NCI-H1694 treated with DMSO at 0.1 percent for 48 hours (cell line): ENCODE measurements at regions not wholly inside any gene's neighbourhood (a gene's known extent, or its start where the extent isn't known, plus 50 kb on each side); places are given as distances from the start of the nearest gene placed in this dataset.
"Not testable (repeated sequence)": the region's sequence is repeated elsewhere in the genome, so short reads cannot be mapped to it uniquely, and the experiment has no call there.

ENCODE experiments used
- DNase-seq: peaks from one replicate; lab custom pipeline; 2025; lab: John Stamatoyannopoulos, UW

DNA sequence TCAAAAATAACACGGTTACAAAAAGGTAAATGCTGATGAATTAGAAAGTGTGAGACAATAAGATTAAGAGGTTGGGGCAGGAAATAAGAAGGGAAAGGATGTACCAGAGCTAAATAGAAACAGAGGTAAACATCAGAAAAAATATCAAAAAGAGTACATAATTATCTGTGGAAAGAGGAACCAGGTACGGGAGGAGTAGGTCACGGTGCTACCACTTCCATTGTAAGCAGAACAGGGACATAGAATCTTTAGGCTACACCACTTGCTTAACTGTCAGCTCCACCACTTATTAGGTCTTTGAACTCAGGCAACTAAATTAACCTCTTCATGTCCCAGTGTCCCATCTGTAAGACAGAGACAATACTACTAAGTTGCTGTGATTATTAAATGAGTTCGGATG is 350.3 kb downstream of the LRATD1 start:
- no peak for DNase-seq

DNA sequence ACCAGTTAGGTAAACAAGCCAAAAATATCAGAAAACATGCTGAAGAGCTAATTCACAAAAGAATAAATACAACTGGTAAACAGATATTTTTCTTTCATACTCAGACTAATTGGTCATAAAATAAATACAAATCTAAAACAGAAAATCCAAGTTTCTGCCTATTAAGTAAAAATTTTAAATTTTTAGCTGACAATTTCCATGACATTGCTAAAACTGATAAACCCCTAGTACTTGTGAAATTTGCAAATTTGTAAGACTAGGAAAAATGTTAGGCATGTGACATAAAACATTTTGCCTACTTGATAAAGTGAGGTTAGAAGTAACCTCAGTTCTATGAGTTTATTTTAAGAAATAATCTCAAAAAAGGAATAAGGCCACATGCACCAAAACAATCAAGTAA is 356.1 kb downstream of the LRATD1 start:
- DNase-seq, result no peak

DNA sequence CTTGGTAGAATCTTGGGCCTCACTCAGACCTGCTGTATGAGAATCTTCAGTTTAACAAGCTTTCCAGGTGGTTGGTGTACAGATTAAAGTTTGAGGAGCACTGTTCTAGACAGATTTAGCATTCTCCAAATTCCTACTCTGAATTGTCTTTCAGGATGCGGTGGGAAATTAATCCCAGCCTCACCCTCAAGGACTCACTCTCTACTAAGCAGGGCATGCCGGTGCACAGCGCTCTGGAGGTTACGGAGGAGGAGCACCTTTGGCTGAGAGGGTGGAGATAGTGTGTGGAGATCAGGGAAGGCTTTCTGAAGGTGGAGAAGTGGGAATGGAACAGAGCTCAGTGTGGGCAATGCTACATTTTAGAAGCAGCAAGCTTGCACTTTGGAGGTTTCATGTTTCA is 359.2 kb downstream of the LRATD1 start:
- no peak for DNase-seq

DNA sequence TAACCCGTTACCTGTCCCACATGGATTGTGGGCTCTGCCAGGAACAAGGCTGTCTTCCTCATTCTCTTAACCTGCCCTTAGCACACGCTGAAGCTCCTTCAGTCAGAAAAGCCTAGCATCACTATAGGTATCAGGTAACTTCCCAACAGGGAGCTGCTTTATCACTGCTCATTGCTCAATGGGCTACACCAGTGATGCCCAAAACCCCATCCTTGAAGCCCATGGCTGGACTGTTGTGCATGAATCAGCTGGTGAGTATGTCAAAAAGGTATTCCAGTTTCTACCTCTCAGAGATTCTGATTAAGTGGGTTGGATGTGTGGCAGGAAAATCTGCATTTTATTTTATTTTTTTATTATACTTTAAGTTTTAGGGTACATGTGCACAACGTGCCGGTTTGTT is 362.2 kb downstream of the LRATD1 start:
- no peak for DNase-seq

DNA sequence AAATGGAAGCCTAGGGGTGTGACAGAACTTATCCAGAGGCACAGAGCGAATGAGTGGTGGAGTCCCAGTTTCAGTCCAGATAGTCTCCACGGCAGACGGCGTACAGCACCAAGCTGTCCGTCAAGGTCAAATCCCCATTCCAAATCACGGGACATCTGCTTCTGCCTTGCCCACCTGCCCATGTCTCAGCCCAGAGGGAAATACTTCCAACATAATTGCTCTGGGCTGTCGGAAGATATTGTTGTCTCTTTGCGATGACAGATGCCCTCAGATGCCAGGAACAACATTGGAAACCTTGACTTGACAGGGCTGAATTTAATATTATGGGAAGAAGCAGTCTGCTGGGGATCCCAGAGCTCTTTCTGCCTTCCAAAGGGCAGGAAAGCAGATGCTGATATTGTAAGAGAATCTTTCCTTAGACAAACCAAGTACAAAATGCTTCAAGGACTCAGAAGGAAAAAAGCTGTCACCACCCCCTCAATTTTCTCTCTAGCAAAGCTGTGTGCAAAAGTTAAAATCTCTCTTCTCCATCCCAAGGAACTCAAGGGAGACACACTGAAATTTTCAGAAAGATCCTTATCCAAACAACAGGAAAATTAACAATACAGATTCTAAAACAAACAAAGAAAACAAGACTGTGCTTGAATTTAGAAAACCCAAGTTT is 364.0 kb downstream of the LRATD1 start:
- DNase-seq, result no peak

DNA sequence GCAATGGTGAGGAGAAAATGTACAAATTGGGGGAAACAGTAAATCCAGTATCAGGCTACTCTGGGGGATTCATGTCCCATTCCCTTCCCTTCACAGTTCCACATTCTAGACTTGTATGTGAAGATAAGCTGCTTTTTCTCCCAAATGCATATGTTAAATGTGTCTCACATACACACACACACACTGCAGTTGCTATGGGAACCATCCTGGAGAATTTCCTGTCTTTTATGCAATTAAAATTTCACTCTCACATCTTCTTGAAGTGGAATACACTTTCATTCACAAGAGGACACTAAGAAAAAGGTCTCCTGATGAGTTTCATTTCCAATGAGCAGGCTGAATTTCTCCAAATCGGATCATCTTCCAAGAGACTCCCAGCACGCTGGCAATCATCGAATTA is 366.0 kb downstream of the LRATD1 start:
- DNase-seq, result no peak

DNA sequence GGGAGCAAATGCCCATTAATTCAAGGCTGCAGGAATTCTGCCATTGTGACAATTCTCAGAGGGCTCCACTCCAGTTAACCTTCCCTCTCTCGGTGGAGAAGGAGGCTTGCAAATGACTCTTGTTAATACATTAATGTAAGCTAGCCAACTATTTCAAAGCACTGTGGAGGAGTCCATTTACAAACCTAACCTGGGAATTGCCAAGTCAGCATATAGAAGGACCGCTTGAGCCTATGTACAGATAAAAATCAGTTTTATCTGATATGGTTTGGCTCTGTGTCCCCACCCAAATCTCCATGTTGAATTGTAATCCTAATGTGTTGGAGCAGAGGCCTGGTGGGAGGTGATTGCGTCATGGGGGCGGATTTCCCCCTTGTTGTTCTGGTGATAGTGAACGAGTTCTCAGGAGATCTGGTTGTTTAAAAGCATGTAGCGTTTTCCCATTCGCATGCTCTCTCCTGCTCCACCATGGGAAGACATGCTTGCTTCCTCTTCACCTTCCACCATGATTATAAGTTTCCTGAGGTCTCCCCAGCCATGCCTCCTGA is 366.7 kb downstream of the LRATD1 start:
- DNase-seq, result no peak

DNA sequence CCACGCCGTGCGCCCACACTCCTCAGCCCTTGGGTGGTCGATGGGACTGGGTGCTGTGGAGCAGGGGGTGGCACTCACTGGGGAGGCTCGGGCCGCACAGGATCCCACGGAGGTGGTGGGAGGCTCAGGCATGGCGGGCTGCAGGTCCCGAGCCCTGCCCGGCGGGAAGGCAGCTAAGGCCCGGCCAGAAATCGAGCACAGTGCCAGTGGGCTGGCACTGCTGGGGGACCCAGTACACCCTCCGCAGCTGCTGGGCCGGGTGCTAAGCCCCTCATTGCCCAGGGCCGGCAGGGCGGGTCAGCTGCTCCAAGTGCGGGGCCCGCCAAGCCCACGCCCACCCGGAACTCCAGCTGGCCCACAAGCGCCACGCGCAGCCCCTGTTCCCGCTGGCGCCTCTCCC is 370.0 kb downstream of the LRATD1 start:
- DNase-seq, result not testable (repeated sequence)

DNA sequence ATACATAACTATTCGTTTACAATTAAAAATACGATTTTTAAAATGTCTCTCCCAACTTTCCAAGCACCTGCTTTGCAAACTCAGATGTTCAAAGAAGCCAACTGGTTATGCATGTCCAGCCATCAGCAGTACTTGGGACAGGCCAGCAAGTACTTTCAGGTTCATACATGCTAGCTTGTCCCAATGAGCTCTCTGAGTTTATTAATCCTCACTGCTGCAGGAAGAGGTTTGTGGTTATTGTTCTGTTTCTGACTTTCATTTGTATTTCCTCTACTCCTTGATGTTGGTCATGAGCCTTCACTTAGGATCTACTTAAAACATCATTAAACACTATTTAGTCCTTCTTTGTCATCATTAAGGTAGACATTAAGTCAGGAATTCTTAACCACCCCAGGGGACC is 374.1 kb downstream of the LRATD1 start:
- no peak for DNase-seq

DNA sequence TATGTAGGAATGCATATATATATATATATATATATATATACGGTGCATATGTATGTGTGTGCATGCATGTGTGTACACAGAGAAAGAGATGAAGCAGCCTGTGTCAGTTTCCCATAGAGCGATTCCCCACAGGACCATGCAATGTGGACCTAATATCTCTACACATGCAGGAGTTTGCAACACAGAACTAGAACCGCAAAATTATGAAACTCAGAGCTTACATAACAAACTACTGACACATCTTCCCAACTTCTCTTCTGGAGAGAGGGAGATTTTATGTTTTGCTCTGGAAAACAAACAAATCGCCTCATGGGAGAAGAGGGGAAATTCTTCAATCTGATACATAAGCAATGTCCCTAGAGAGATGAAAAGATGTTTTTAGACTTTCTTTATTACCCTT is 377.2 kb downstream of the LRATD1 start:
- DNase-seq, result no peak

DNA sequence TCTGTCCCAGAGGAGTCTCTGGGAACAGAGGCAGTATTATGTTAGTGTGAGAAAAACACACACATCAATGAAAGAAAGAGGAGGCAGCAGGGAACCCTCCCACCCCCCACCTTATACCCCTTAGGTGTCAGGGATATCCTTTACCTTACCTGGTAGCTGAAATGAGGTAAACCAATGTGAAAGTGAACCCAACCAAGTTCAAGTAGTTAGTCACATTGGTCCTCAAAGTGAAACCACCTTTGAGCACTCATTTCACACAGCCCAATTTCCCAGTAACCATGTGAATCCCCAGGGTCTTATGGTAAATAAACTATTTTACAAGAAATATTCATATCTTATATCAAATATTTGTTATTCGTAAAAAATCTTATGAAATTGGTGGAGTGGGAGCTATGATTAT is 377.8 kb downstream of the LRATD1 start:
- no peak for DNase-seq

DNA sequence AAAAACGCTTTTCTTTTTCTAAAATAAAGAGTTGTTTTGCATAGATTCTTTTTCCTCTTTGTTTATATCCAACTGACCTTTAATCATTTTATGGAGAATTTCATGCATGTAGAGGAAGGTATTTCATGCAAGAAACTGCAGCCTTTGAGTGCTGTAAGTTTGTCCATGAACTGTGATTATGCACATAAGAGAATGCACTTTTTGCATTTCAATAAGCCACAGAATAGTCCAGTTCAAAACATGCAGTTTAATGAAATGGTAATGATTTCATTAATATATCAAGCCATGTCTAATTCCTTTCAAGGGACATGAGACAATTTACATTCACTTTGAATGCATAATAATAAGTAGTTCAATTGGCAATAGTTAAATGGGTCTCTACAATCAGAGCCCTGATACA is 386.3 kb downstream of the LRATD1 start:
- DNase-seq, result no peak

DNA sequence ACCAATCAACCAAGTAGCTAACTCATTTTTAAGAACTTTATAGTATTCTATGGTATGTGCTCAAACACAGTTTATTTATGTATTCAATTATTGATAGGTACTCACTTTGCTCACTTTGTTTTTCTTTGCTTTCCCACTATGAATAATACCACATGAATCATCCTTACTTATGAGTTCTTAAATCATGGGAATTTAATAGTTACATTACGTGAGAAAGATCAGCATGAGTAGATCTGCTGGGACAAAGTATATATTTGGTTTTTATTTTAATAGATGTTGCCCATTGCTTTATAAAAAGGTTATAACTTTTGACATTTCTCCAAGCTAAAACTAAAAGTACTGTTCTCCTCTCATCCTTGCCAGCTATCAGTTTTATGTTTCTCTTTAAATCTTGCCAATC is 390.7 kb downstream of the LRATD1 start:
- DNase-seq, result no peak

DNA sequence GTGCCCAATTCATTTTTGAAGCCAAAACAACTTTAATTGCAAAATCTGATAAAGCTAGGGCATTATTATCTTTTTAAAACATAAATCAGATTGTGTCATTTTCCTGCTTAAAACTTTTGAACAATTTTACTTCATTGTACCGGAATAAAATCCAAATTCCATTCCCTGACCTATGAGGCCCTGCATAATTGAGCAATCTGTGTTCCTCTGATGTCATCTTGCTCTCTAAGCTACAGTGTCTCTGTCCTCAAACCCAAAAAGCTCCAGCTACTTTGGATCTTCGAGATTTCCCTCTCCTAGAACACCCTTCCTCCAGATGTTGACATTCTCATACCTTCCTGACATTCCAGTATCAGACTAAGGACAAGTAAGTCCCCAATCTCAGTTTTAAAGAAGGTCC is 395.9 kb downstream of the LRATD1 start:
- DNase-seq, result no peak

DNA sequence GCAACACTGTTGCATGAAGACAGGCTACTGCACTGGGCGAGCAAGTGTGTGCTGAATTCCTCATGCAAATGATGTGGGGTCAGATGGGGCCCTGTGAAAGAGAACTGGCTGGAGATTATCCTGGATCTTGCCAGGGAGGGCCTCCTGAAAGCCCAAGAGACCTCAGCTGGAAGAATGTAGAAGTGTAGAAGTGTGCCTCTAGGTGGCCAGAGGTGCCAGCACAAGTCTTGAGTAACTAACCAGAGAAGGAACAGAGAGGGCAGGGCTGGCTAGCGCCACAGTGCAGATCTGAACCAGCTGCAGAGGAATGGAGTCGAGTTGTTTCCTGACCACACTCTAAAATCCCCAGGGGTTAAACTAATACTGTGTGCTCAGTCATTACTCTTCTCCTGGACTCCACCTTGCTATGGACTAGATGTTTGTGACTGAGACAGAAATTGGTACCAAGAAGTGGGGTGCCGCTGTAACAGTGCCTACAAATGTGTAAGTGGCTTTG is 399.3 kb downstream of the LRATD1 start:
- no peak for DNase-seq

DNA sequence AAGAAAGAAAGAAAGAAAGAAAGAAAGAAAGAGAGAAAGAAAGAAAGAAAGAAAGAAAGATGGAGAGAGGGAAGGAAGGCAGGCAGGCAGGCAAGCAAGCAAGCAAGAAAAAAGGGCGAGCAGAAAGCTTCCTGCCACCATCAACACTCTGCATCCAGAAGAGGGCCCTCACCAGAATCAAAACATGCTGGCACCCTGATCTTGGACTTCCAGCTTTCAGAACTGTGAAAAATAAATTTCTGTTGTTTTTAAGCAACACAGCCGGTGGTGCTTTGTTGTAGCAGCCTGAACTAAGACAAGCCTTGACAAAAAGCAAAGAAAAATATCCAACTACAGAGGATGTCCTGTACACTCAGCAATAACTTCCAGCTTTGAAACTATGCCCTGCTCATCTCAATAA is 401.7 kb downstream of the LRATD1 start:
- DNase-seq, result no peak

DNA sequence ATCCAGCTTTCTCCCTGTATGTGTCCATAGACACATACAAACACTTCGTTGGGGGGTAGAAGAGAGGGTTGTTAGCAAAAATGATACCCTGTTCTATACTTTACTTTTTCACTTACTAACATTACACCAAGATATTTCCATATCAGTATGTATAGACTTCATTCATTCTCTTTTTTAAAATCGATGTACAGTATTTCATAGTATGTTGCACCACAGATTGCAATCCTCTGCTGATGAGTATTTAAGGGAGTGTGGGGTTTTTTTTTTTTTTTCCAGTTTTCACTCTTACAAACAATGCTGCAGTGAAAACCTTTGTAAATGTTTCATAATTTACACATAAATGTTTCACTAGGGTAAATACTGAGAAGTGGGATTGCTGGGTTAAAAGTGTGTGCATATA is 402.3 kb downstream of the LRATD1 start:
- DNase-seq, result no peak

DNA sequence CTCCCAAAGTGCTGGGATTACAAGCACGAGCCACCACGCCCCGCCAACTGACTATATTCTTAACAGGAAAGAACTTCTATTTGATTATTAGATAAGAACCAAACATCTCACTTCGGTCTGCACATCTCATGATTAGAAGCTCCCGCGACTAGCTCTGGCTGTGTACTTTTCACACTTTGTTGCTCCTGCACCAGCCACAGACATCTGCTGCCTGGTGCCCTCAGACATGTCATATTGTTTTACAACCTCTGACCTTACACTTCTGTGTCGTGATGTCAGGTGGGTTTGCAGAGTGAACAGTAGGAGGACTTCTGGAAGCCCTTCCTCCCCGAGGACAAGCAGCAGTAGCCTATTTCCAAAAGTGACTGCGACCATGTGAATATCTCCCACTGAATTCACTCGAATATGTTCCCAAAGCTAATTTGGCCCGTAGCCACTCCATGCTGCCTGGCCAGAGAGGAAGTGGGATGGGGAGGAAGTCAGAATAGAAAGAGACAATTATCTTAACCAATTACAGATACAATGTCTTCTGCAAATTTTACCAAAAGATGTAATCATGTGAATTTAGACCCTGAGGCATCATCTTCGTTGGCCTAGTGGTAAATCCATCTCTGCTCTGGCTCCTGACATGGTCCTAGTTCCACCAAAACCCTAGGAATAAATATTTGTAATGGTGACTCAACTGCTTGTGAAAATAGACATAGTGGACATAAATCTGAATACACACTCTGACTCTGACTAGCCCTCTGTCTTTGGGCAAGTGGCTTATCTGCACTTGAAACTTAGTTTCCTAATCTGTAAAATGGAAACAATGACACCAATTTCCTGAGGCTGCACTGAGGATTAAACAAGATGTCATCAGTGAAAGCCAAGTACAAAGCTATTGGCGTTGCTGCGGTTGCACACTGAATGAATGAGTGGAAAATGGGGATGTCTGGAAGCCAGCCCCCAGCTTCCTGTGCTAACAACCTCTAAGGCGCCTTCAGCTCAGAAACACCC is 406.1 kb downstream of the LRATD1 start:
- peak; percentile 39 for DNase-seq

DNA sequence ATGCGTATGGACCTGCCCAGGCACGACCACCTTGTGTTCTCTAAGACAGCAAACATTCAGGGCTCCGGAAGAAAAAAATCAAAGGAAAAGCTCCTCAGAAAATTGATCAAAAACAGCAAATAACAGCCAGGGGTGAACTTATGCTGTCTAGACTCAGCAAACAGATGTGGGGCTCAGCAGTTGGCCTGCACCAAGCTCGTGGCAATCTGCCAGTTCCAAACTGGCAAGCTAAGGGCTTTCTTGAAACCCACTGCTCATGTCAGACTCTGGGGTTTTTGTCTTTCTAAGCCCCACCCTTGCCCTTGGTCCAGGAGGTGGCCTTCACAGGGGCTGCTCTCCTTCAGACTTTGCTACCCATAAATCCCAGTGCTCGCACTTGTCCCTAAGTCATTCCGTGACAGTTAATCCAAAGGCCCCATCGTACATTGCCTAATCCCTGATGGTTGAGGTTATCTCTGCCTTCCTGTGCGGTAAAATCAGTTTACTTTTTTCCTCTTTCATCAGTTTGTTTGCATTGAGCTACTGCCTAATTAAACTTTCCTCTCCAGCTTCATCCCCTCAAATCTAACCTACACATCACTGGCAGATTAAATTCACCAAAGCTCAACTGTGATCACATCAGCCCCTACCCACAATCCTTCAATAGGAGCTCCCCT is 408.0 kb downstream of the LRATD1 start:
- DNase-seq, result peak; percentile 86

DNA sequence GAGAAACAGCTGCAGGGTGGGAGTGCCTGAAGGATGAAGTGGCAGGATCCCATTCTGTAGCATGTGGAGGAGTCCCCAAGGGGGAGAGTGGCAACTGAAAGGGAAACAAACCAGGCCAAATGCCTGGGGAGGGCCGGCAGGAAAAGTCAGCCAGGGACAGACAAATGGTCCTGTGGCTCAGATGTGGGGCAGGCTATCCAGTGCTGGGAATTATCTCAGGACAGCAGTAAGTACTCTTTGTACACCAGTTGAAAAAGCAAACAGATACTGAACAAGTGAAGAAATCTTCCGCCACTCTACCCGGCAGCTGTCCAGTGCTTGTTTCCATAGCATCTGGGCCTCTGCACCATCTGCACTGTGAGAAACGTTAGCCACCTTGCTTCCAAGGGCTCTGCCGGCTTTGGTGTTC is 408.9 kb downstream of the LRATD1 start:
- peak; percentile 81 for DNase-seq

DNA sequence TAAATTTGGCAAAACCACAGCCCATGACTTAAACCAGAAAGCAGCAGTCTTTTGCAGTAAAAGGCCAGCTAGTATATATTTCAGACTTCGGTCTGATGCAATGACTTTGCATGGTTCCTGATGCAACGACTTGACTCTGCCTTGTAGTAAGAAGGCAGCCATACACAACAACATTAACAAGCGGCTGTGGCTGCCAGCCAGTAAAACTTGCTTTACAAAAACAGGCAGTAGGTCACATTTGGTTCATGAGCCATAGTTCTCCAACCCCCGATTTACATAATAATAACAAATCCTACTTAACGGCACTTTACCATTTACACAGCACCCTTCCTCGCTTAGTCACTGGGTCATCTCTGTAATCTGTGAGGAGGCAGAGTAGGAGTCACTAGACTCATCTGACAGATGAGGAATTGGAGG is 410.3 kb downstream of the LRATD1 start:
- peak; percentile 38 for DNase-seq

DNA sequence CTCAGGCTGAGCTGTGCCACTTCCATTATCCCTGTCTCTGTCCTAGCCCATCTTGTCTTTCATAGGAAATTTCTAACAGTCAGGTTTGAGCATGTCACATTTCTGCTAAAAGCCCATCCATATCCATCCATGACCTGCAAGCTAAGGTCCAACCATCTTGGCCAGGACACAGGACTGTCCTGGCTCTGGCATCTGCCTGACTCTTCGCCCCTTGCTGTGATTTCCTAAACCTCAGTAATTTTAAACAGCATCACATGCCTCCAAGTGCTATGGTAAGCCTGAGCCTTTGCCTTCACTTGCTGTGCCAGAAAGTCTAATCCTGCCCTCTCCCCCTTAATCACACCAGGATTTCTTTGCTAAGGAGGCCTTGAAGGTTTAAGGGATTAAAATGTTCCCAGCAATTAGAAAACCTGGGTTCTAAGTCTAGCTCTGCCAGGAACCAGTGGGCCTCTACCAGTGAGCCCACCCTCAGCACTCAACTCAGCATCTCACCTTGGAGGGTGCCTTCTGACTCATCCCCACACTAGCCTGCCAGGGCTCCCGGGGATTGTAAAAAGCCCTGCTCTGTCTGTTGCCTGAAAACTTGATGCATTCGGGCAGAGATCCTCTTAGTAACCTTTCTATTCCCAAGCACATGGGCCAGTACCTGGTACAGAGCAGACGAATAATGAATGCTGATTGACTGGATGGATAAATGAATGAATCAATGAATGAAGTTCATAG is 411.0 kb downstream of the LRATD1 start:
- DNase-seq, result no peak
